Ammon's horn (tissue), 1 donor: ENCODE measurements at regions not wholly inside any gene's neighbourhood (a gene's known extent, or its start where the extent isn't known, plus 50 kb on each side); places are given as distances from the start of the nearest gene placed in this dataset.
A peak's percentile ranks its signal among the peaks of the same experiment; 100 is the strongest.

Source experiments
- DNase-seq: peaks from one replicate; pipeline ENCODE4 v3.0.0-alpha.2; 2016; ENCODE audit warnings: low spot score

- no peak for DNase-seq
Observed at GRCh38 chrX:39805825-39806224, 291.9 kb downstream of the BCOR start.

- no peak for DNase-seq
Observed at GRCh38 chrX:39808471-39808917, 289.3 kb downstream of the BCOR start.

GRCh38 chrX:39809331-39809730 is 288.4 kb downstream of the BCOR start:
- no peak for DNase-seq

GRCh38 chrX:39810901-39811300 is 286.9 kb downstream of the BCOR start:
- DNase-seq, result no peak

GRCh38 chrX:39811376-39811775 is 286.4 kb downstream of the BCOR start:
- DNase-seq, result peak; percentile 74

- DNase-seq, result peak; percentile 72
Observed at GRCh38 chrX:39813631-39814277, 284.0 kb downstream of the BCOR start.

GRCh38 chrX:39814391-39814790 is 283.4 kb downstream of the BCOR start:
- DNase-seq, result peak; percentile 21

GRCh38 chrX:39815631-39816030 is 282.1 kb downstream of the BCOR start:
- DNase-seq, result no peak

GRCh38 chrX:39816871-39817731 is 280.7 kb downstream of the BCOR start:
- peak; percentile 40 for DNase-seq

- no peak for DNase-seq
Observed at GRCh38 chrX:39817754-39818470, 279.8 kb downstream of the BCOR start.

- no peak for DNase-seq
Observed at GRCh38 chrX:39818750-39819149, 279.0 kb downstream of the BCOR start.

GRCh38 chrX:39819921-39820849 is 277.6 kb downstream of the BCOR start:
- no peak for DNase-seq

GRCh38 chrX:39820938-39821708 is 276.6 kb downstream of the BCOR start:
- DNase-seq, result no peak

- DNase-seq, result no peak
Observed at GRCh38 chrX:39821709-39822095, 276.1 kb downstream of the BCOR start.

- no peak for DNase-seq
Observed at GRCh38 chrX:39822133-39822748, 275.5 kb downstream of the BCOR start.

GRCh38 chrX:39823424-39823823 is 274.3 kb downstream of the BCOR start:
- DNase-seq, result no peak

GRCh38 chrX:39823854-39824253 is 273.9 kb downstream of the BCOR start:
- no peak for DNase-seq

GRCh38 chrX:39826813-39827543 is 270.8 kb downstream of the BCOR start:
- DNase-seq, result no peak

GRCh38 chrX:39827951-39828350 is 269.8 kb downstream of the BCOR start:
- DNase-seq, result no peak

GRCh38 chrX:39828971-39829370 is 268.8 kb downstream of the BCOR start:
- no peak for DNase-seq
